Liver (tissue), 3 donors: ENCODE measurements at regions not wholly inside any gene's neighbourhood (a gene's known extent, or its start where the extent isn't known, plus 50 kb on each side); places are given as distances from the start of the nearest gene placed in this dataset.

ENCODE experiments used
- ATF3 ChIP-seq: IDR thresholded peaks from 2 replicates; pipeline ENCODE4 v1.6.1; 2016; ENCODE audit warnings: antibody characterized with exemption
- CTCF ChIP-seq: fragments of 150-350 bp; IDR thresholded peaks from 2 replicates; pipeline ENCODE4 v1.5.1; 2017; ENCODE audit warnings: improper control_type of control experiment, low read depth, low read length; ENCODE audit not compliant: missing input control
- EGR1 ChIP-seq, 2 donors: IDR thresholded peaks; 2 replicates each; pipeline ENCODE4 v1.6.1; 2016 to 2018; ENCODE audit warnings: antibody characterized with exemption in 2 of 2, low read depth in 2 of 2
- FOXA1 ChIP-seq: IDR thresholded peaks from 2 replicates; pipeline ENCODE4 v1.6.1; 2016; ENCODE audit warnings: antibody characterized with exemption
- GABPA ChIP-seq, 2 donors: IDR thresholded peaks in 1 of 2; conservative IDR thresholded peaks in 1 of 2; 2 replicates each; pipeline ENCODE4 v1.6.1; 2016; ENCODE audit warnings: antibody characterized with exemption in 2 of 2, mild to moderate bottlenecking in 1 of 2, moderate library complexity in 1 of 2
- JUND ChIP-seq, 2 donors: IDR thresholded peaks; 2 replicates each; pipeline ENCODE4 v1.6.1; 2016; ENCODE audit warnings: antibody characterized with exemption in 2 of 2
- MAX ChIP-seq: IDR thresholded peaks from 2 replicates; pipeline ENCODE4 v1.6.1; 2016; ENCODE audit warnings: antibody characterized with exemption
- NR2F2 ChIP-seq: IDR thresholded peaks from 2 replicates; pipeline ENCODE4 v1.6.1; 2016; ENCODE audit warnings: antibody characterized with exemption
- RAD21 ChIP-seq, 2 donors: IDR thresholded peaks; 2 replicates each; pipeline ENCODE4 v1.6.1; 2016; ENCODE audit warnings: antibody characterized with exemption in 2 of 2, mild to moderate bottlenecking in 2 of 2
- REST ChIP-seq: IDR thresholded peaks from 2 replicates; pipeline ENCODE4 v1.6.1; 2016; ENCODE audit warnings: antibody characterized with exemption, mild to moderate bottlenecking
- RXRA ChIP-seq, 2 donors: IDR thresholded peaks; 2 replicates each; pipeline ENCODE4 v1.6.1; 2017 to 2018; ENCODE audit warnings: antibody characterized with exemption in 2 of 2, mild to moderate bottlenecking in 1 of 2
- SP1 ChIP-seq: IDR thresholded peaks from 2 replicates; pipeline ENCODE4 v1.6.1; 2018; ENCODE audit warnings: antibody characterized with exemption, mild to moderate bottlenecking
- TAF1 ChIP-seq: conservative IDR thresholded peaks from 2 replicates; pipeline ENCODE4 v1.6.1; 2016; ENCODE audit warnings: antibody characterized with exemption, mild to moderate bottlenecking
- YY1 ChIP-seq: IDR thresholded peaks from 2 replicates; pipeline ENCODE4 v1.6.1; 2016; ENCODE audit warnings: antibody characterized with exemption, mild to moderate bottlenecking
- donor health status: healthy.
- donor health status: healthy.

- TF ChIP-seq CTCF (no peak), EGR1 (IDR thresholded peaks at IDR 0.05; ENCODE audit: low read depth in 2 of 2) (no peak), MAX (no peak), JUND (IDR thresholded peaks at IDR 0.05) (no peak), GABPA (IDR thresholded peaks at IDR 0.05 in 1 of 2, conservative IDR thresholded peaks at IDR 0.05 in 1 of 2) (no peak), TAF1 (no peak), REST (no peak), ATF3 (no peak), SP1 (no peak), NR2F2 (no peak), YY1 (no peak), RAD21 (IDR thresholded peaks at IDR 0.05) (no peak), RXRA (IDR thresholded peaks at IDR 0.05) (no peak), FOXA1 (no peak)
Measured at GRCh38 chr4:3710451-3711182, 55.6 kb upstream of the ADRA2C start.
